K562 (cell line): ENCODE measurements at regions not wholly inside any gene's neighbourhood (a gene's known extent, or its start where the extent isn't known, plus 50 kb on each side); places are given as distances from the start of the nearest gene placed in this dataset.

ENCODE experiments used
- ATAC-seq: fragments of 200-7000 bp; cut with Tn5 transposase; 3 replicates; pipeline ENCODE4 v1.9.1; 2020; ENCODE audit warnings: moderate library complexity
- BruUV-seq: library from RNA; stranded (reverse); fragments of 400-500 nt; replicated peaks from 2 replicates; lab custom pipeline; 2021; lab: Mats Ljungman, UMichigan
- CTCF ChIA-PET: fragments of 300-600 bp; formaldehyde crosslinking; extraction: SDS; loops from one replicate; lab custom pipeline; 2021; ENCODE audit warnings: low intra/inter-chr PET ratio; lab: Yijun Ruan, JAX
- POLR2A ChIA-PET: fragments of 300-600, 350-650 bp; sonication (Branson Sonifier 250); formaldehyde crosslinking; extraction: SDS; loops from one replicate; lab custom pipeline; 2021; ENCODE audit warnings: antibody characterized with exemption, inconsistent platforms; lab: Yijun Ruan, JAX
- DNase-seq, 4 experiments: peaks; one replicate each; pipeline versions ENCODE4 v3.0.0 to v3.0.0-alpha.2; 2011 to 2018; ENCODE audit warnings: low spot score in 3 of 4, mixed read lengths in 3 of 4; ENCODE audit errors: extremely low read depth in 1 of 4
- FAIRE-seq: peaks from 2 replicates; lab custom pipeline; 2011; peaks lifted over from hg19 to GRCh38; lab: Jason Lieb, UNC
- H2AFZ ChIP-seq: 2 replicates; pipeline ENCODE4 v1.6.0; 2011; ENCODE audit warnings: low read depth, low read length, control low read depth, inconsistent platforms
- H3K27ac ChIP-seq: fragments of 200-600 bp; 3 replicates; pipeline ENCODE4 v1.8.0; 2011; ENCODE audit warnings: low read depth, mild to moderate bottlenecking, control low read depth, inconsistent platforms, low read length, moderate library complexity, mixed read lengths; ENCODE audit errors: extremely low read depth
- H3K27me3 ChIP-seq, 2 experiments: fragments of 300-600 bp in 1 of 2; 2 replicates in 1 of 2; 3 replicates in 1 of 2; pipeline versions ENCODE4 v1.6.0 to v1.8.0; 2011; ENCODE audit warnings: inconsistent platforms in 2 of 2, low read length in 2 of 2, mild to moderate bottlenecking in 1 of 2, mixed read lengths in 1 of 2, moderate library complexity in 1 of 2; ENCODE audit not compliant: control insufficient read depth in 2 of 2, insufficient read depth in 2 of 2
- H3K36me3 ChIP-seq: fragments of 300-600 bp; 3 replicates; pipeline ENCODE4 v1.8.0; 2011; ENCODE audit warnings: mild to moderate bottlenecking, low read length, inconsistent platforms; ENCODE audit not compliant: control insufficient read depth, insufficient read depth
- H3K4me1 ChIP-seq, 2 experiments: fragments of 200-600 bp in 1 of 2; replicated peaks in 1 of 2; 2 replicates in 1 of 2; 3 replicates in 1 of 2; pipeline versions ENCODE4 v1.5.1 to v1.8.0; 2011; ENCODE audit warnings: inconsistent platforms in 2 of 2, low read length in 2 of 2, mild to moderate bottlenecking in 1 of 2, mixed read lengths in 1 of 2, moderate library complexity in 1 of 2; ENCODE audit not compliant: control insufficient read depth in 2 of 2, insufficient read depth in 2 of 2
- H3K4me2 ChIP-seq: 2 replicates; pipeline ENCODE4 v1.6.1; 2011; ENCODE audit warnings: low read length, control low read depth, inconsistent platforms, mixed read lengths; ENCODE audit not compliant: insufficient read depth
- H3K4me3 ChIP-seq: fragments of 200-600 bp; sonication (generic), shearing (Covaris generic); 2 replicates; pipeline ENCODE4 v1.5.1; 2016; ENCODE audit warnings: control low read depth, inconsistent platforms
- H3K79me2 ChIP-seq: fragments of 200-600 bp; 3 replicates; pipeline ENCODE4 v1.8.0; 2011; ENCODE audit warnings: low read length, inconsistent platforms; ENCODE audit not compliant: control insufficient read depth, insufficient read depth
- H3K9ac ChIP-seq, 2 experiments: 2 replicates each; pipeline versions ENCODE4 v1.6.0 to v1.6.1; 2011; ENCODE audit warnings: low read depth in 2 of 2, low read length in 2 of 2, control low read depth in 1 of 2, inconsistent platforms in 1 of 2, mild to moderate bottlenecking in 1 of 2, mixed read lengths in 1 of 2; ENCODE audit not compliant: insufficient read depth in 1 of 2
- H3K9me1 ChIP-seq: one replicate; pipeline ENCODE4 v1.6.0; 2011; ENCODE audit warnings: inconsistent platforms, mild to moderate bottlenecking, low read length, moderate library complexity; ENCODE audit not compliant: control insufficient read depth, insufficient read depth
- H3K9me3 ChIP-seq: replicated peaks from 2 replicates; pipeline ENCODE4 v1.5.1; 2011; ENCODE audit warnings: low read depth, low read length, inconsistent platforms; ENCODE audit not compliant: control insufficient read depth, insufficient read depth
- H4K20me1 ChIP-seq: replicated peaks from 2 replicates; pipeline ENCODE4 v1.6.1; 2011; ENCODE audit warnings: low read length, inconsistent platforms, mixed read lengths; ENCODE audit not compliant: control insufficient read depth, insufficient read depth
- EWSR1 ChIP-seq: fragments of 450-650 bp; IDR thresholded peaks from 2 replicates; pipeline ENCODE4 v1.6.1; 2018; ENCODE audit warnings: borderline replicate concordance, mild to moderate bottlenecking, low read depth, moderate library complexity; ENCODE audit not compliant: partially characterized antibody
- FOS ChIP-seq: IDR thresholded peaks from 3 replicates; pipeline ENCODE4 v1.6.1; 2011; ENCODE audit not compliant: insufficient read length; ENCODE audit errors: extremely low read depth
- HEY1 ChIP-seq: fragments of 250-450 bp; sonication (Bioruptor Pico); IDR thresholded peaks from 2 replicates; pipeline ENCODE4 v1.5.0; 2020; ENCODE audit warnings: mild to moderate bottlenecking, moderate library complexity, borderline replicate concordance
- MXD1 ChIP-seq: fragments of 250-450 bp; sonication (Bioruptor Pico); IDR thresholded peaks from 2 replicates; pipeline ENCODE4 v1.8.0; 2021; ENCODE audit warnings: borderline replicate concordance, mild to moderate bottlenecking, moderate library complexity; ENCODE audit not compliant: poor library complexity, severe bottlenecking
- PTRF ChIP-seq: fragments of 450-650 bp; IDR thresholded peaks from 2 replicates; pipeline ENCODE4 v1.6.1; 2016; ENCODE audit warnings: mild to moderate bottlenecking, missing genetic modification characterization, missing compliant biosample characterization
- RBFOX2 ChIP-seq: fragments of 200-400 bp; formaldehyde crosslinking; IDR thresholded peaks from 2 replicates; pipeline ENCODE4 v1.6.1; 2017; ENCODE audit warnings: low read depth, mild to moderate bottlenecking, low read length, moderate library complexity
- RBM25 ChIP-seq: fragments of 200-400 bp; formaldehyde crosslinking; IDR thresholded peaks from 2 replicates; pipeline ENCODE4 v1.6.1; 2018; ENCODE audit warnings: low read length, low read depth, moderate library complexity; ENCODE audit not compliant: severe bottlenecking
- RHOXF2B ChIP-seq: fragments of 250-450 bp; sonication (Bioruptor Pico); conservative IDR thresholded peaks from 2 replicates; pipeline ENCODE4 v1.5.1; 2021
- TBL1XR1 ChIP-seq, 2 experiments: IDR thresholded peaks; 2 replicates each; pipeline ENCODE4 v1.6.1; 2012; ENCODE audit warnings: improper control_type of control experiment in 2 of 2, low read length in 2 of 2, mild to moderate bottlenecking in 1 of 2
- ZNF133 ChIP-seq: fragments of 250-450 bp; sonication (Bioruptor Pico); IDR thresholded peaks from 2 replicates; pipeline ENCODE4 v1.4.0; 2020; ENCODE audit warnings: mild to moderate bottlenecking
- ZNF316 ChIP-seq: fragments of 450-650 bp; IDR thresholded peaks from 2 replicates; pipeline ENCODE4 v1.6.1; 2016
- ZNF695 ChIP-seq: fragments of 450-650 bp; formaldehyde crosslinking; IDR thresholded peaks from 2 replicates; pipeline ENCODE4 v1.4.0; 2020; ENCODE audit warnings: mild to moderate bottlenecking, moderate library complexity
- WGBS: fragments of 100-300 bp; shearing (Covaris generic); methylation state at CpG from one replicate; pipeline ENCODE4 v1.1.6; 2016; ENCODE audit warnings: low coverage, mixed read lengths; ENCODE audit not compliant: insufficient coverage; ENCODE audit errors: missing lambda C conversion rate; 5-methylcytosine and 5-hydroxymethylcytosine counted together
- in situ Hi-C: fragments of 300-500 bp; cut with MboI; formaldehyde crosslinking; loops from 4 replicates; pipeline ENCODE4 v1.15.0; 2018; ENCODE audit warnings: inconsistent platforms, mixed read lengths
- intact Hi-C: fragments of 100-400 bp; cut with micrococcal nuclease; formaldehyde crosslinking; loops from 2 replicates; pipeline ENCODE4 v1.14.2; 2022
- TF ChIP-seq, protein P1 (sequence below), 3 experiments: fragments of 200-800 bp in 1 of 3; fragments of 250-450 bp in 1 of 3; fragments of 450-650 bp in 1 of 3; sonication (Bioruptor Pico) in 1 of 3; sonication (Bioruptor generic) in 1 of 3; formaldehyde crosslinking in 1 of 3; IDR thresholded peaks; 2 replicates each; pipeline versions ENCODE4 v1.6.1 to v1.8.0; 2016 to 2022; ENCODE audit warnings: mild to moderate bottlenecking in 2 of 3, missing genetic modification characterization in 2 of 3, missing compliant biosample characterization in 1 of 3, moderate library complexity in 1 of 3
- TF ChIP-seq, protein P2 (sequence below), 2 experiments: fragments of 450-650 bp; IDR thresholded peaks; 2 replicates each; pipeline ENCODE4 v1.6.1; 2016

GRCh38 chr13:73782450-73783449 lies 351.5 kb downstream of the KLF12 start:
- Histone ChIP-seq H3K9me3 (no peaks in the 10 kb centered on the region), H3K9me1 (no peaks in the 10 kb centered on the region), H3K36me3 (no peaks in the 10 kb centered on the region), H4K20me1 (no peaks in the 10 kb centered on the region), H3K79me2 (no peaks in the 10 kb centered on the region), H3K27ac (no peak overlapping the region), H2AFZ (no peak overlapping the region), H3K4me1 (no peaks in the 10 kb centered on the region), H3K4me3 (no peak overlapping the region), H3K4me2 (no peak overlapping the region), H3K27me3 (no peaks in the 10 kb centered on the region), H3K9ac (no peak overlapping the region)
- CTCF ChIA-PET: no interaction called here
- in situ Hi-C loops (no loop called here), intact Hi-C loops (no loop called here)
- POLR2A ChIA-PET: no interaction called here
- 5% methylated on average over 6 of the region's 6 CpGs for WGBS
- FAIRE-seq (no peak), DNase-seq (no peak), ATAC-seq (no peak)
- BruUV-seq: no TSS peak
- TF ChIP-seq FOS (no peak), ZNF133 (CRISPR knock-in tag) (no peak), RBM25 (no peak), HEY1 (CRISPR knock-in tag) (no peak), EWSR1 (no peak), RHOXF2B (CRISPR knock-in tag) (no peak), ZNF695 (no peak), TBL1XR1 (IDR thresholded peaks at IDR 0.05; ENCODE audit: low read length in 2 of 2) (no peak), PTRF (no peak), MXD1 (CRISPR knock-in tag) (no peak), RBFOX2 (no peak), ZNF316 (no peak)
- TF ChIP-seq, protein P1, sequence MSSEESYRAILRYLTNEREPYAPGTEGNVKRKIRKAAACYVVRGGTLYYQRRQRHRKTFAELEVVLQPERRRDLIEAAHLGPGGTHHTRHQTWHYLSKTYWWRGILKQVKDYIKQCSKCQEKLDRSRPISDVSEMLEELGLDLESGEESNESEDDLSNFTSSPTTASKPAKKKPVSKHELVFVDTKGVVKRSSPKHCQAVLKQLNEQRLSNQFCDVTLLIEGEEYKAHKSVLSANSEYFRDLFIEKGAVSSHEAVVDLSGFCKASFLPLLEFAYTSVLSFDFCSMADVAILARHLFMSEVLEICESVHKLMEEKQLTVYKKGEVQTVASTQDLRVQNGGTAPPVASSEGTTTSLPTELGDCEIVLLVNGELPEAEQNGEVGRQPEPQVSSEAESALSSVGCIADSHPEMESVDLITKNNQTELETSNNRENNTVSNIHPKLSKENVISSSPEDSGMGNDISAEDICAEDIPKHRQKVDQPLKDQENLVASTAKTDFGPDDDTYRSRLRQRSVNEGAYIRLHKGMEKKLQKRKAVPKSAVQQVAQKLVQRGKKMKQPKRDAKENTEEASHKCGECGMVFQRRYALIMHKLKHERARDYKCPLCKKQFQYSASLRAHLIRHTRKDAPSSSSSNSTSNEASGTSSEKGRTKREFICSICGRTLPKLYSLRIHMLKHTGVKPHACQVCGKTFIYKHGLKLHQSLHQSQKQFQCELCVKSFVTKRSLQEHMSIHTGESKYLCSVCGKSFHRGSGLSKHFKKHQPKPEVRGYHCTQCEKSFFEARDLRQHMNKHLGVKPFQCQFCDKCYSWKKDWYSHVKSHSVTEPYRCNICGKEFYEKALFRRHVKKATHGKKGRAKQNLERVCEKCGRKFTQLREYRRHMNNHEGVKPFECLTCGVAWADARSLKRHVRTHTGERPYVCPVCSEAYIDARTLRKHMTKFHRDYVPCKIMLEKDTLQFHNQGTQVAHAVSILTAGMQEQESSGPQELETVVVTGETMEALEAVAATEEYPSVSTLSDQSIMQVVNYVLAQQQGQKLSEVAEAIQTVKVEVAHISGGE (CRISPR knock-in tag; IDR thresholded peaks at IDR 0.05): no peak
- TF ChIP-seq, protein P2, sequence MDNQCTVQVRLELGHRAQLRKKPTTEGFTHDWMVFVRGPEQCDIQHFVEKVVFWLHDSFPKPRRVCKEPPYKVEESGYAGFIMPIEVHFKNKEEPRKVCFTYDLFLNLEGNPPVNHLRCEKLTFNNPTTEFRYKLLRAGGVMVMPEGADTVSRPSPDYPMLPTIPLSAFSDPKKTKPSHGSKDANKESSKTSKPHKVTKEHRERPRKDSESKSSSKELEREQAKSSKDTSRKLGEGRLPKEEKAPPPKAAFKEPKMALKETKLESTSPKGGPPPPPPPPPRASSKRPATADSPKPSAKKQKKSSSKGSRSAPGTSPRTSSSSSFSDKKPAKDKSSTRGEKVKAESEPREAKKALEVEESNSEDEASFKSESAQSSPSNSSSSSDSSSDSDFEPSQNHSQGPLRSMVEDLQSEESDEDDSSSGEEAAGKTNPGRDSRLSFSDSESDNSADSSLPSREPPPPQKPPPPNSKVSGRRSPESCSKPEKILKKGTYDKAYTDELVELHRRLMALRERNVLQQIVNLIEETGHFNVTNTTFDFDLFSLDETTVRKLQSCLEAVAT (IDR thresholded peaks at IDR 0.05): no peak
